ENCODE measurements at regions not wholly inside any gene's neighbourhood (a gene's known extent, or its start where the extent isn't known, plus 50 kb on each side); places are given as distances from the start of the nearest gene placed in this dataset.
A peak's percentile ranks its signal among the peaks of the same experiment; 100 is the strongest.

- DNase-seq = peak; percentile 98
These were observed 98.3 kb downstream of the LRRC74A start for GRCh38 chr14:76924371-76925096.

GRCh38 chr14:76923431-76924370, 97.5 kb downstream of the LRRC74A start:
- DNase-seq = peak; percentile 60

- peak; percentile 42 for DNase-seq
These were observed 96.4 kb downstream of the LRRC74A start for GRCh38 chr14:76922584-76922983.

- no peak for DNase-seq
These were observed 95.9 kb downstream of the LRRC74A start for GRCh38 chr14:76922092-76922491.

GRCh38 chr14:76921088-76921399, 94.8 kb downstream of the LRRC74A start:
- DNase-seq = peak; percentile 76

- peak; percentile 99 for DNase-seq
These were observed 94.3 kb downstream of the LRRC74A start for GRCh38 chr14:76920331-76921087.

GRCh38 chr14:76919431-76920330, 93.5 kb downstream of the LRRC74A start:
- peak; percentile 99 for DNase-seq
